ENCODE measurements at regions not wholly inside any gene's neighbourhood (a gene's known extent, or its start where the extent isn't known, plus 50 kb on each side); places are given as distances from the start of the nearest gene placed in this dataset.

GRCh38 chr18:46378864-46379207 is 274.7 kb downstream of the HAUS1 start:
- TF ChIP-seq TAF1 (IDR thresholded peaks at IDR 0.05; ENCODE audit: low read depth, low read length) (no peak), CTCF (IDR thresholded peaks at IDR 0.05; ENCODE audit: control extremely low read depth in 1 of 3, insufficient read depth in 1 of 3, low read depth in 1 of 3, low read length in 3 of 3) (no peak), POLR2AphosphoS5 (IDR thresholded peaks at IDR 0.05; ENCODE audit: low read depth, low read length) (no peak), RFX5 (IDR thresholded peaks at IDR 0.05; ENCODE audit: borderline replicate concordance, low read depth, low read length) (no peak), ASH2L (IDR thresholded peaks at IDR 0.05; ENCODE audit: low read length) (no peak), EZH2 (IDR thresholded peaks at IDR 0.05; ENCODE audit: low read depth, low read length, severe bottlenecking) (no peak), MAX (IDR thresholded peaks at IDR 0.05) (no peak), POU5F1 (IDR thresholded peaks at IDR 0.05; ENCODE audit: low read depth, low read length) (no peak), SIN3A (conservative IDR thresholded peaks at IDR 0.05 in 1 of 2, IDR thresholded peaks at IDR 0.05 in 1 of 2; ENCODE audit: low read depth in 1 of 2, low read length in 2 of 2) (no peak)

All from H1 (cell line).